GM21717 (cell line): ENCODE measurements at regions not wholly inside any gene's neighbourhood (a gene's known extent, or its start where the extent isn't known, plus 50 kb on each side); places are given as distances from the start of the nearest gene placed in this dataset.
"Not testable (repeated sequence)": the region's sequence is repeated elsewhere in the genome, so short reads cannot be mapped to it uniquely, and the experiment has no call there.

Experiments used
- ATAC-seq: cut with Tn5 transposase; IDR thresholded peaks from one replicate; pipeline ENCODE4 v1.9.1; 2021; ENCODE audit warnings: mild to moderate bottlenecking, moderate library complexity; ENCODE audit not compliant: unreplicated experiment

GRCh38 chr6:113788586-113788985 lies 68.6 kb upstream of the MARCKS start:
- ATAC-seq, result no peak

GRCh38 chr6:113791225-113791624 lies 65.9 kb upstream of the MARCKS start:
- ATAC-seq, result not testable (repeated sequence)

DNA sequence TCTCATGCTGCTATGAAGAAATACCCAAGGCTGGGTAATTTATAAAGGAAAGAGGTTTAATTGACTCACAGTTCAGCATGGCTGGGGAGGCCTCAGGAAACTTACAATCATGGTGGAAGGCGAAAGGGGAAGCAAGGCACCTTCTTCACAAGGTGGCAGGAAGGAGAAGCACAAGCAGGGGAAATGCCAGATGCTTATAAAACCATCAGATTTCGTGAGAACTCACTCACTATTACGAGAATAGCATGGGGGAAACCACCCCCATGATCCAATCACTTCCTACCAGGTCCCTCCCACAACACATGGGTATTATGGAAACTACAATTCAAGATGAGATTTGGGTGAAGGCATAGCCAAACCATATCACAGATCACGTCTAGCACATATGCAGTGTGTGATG lies 61.8 kb upstream of the MARCKS start:
- not testable (repeated sequence) for ATAC-seq

- ATAC-seq, result no peak
Observed at GRCh38 chr6:113796038-113796437, 61.1 kb upstream of the MARCKS start.

GRCh38 chr6:113802779-113803178 lies 54.4 kb upstream of the MARCKS start:
- no peak for ATAC-seq

DNA sequence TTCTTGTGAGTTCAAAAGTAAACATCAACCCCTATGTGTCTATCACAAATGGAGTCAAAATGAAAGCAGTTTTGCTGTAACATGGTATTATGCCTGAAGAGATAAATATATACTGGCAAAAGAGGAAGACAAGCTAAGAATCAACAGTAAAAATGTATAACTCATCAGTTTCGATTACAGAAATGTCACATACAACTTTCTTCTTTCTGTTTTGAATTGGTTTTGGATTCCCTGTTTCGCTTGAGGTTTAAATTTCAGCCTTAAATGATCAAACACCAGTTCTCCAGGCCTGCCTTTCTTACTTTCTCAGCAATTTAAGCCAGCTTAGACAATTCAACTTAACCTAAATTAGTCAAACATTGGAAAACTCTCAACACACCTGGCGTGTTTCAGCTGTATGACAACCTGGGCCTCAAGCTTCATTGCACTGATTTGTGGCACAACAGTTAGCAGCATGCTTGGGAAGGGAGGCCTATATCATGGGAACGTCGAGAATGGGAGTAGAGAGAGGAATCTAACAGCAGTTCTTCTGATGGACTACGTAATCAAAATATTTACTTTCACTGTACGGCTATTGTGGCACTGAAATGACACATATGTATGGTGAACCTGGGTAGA lies 51.9 kb upstream of the MARCKS start:
- peak; percentile 97 for ATAC-seq

DNA sequence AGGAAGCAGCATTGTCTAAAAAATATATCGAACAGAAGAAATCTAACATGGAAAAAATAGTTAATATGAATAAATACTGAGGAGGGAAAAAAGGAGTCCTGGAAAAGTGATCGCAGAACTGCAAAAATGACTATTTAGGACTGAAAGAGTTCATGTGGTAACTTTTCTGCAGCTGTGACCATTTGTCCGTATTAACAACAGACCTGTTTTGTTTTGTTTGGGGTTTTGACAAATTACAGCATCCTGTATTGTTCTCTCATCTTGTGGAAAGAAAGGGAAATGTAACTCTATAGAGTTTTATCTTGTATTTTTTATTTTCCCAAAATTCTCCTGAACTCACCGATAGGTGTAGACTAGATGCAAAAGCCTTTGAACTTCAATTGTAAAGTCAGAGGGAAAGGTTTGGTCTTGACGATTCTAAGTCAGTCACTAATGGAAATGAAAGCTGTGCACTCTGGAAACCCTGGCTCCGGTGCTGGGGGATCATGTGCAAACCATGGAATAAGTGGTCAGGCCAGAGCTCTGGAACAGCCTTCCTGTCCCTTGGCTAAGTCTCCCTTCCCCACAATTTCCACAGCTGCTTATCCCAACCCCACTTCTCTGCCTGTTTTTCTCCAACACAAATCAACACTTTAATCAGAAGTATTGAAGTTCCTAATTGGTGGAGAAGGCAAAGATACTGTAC lies 51.2 kb upstream of the MARCKS start:
- ATAC-seq, result no peak
